ENCODE measurements at regions not wholly inside any gene's neighbourhood (a gene's known extent, or its start where the extent isn't known, plus 50 kb on each side); places are given as distances from the start of the nearest gene placed in this dataset.

- intact Hi-C loops (cut with micrococcal nuclease) = no loop called here
Observed at GRCh38 chr22:44592824-44593148, 94.8 kb upstream of the RTL6 start.

GRCh38 chr22:44592126-44592823, 94.2 kb upstream of the RTL6 start:
- intact Hi-C loops (cut with micrococcal nuclease) = no loop called here

GRCh38 chr22:44591146-44591790, 93.2 kb upstream of the RTL6 start:
- intact Hi-C loops (cut with micrococcal nuclease) = no loop called here

GRCh38 chr22:44590291-44590690, 92.3 kb upstream of the RTL6 start:
- intact Hi-C loops (cut with micrococcal nuclease) = no loop called here

GRCh38 chr22:44589831-44590230, 91.8 kb upstream of the RTL6 start:
- intact Hi-C loops (cut with micrococcal nuclease) = no loop called here

- intact Hi-C loops (cut with micrococcal nuclease) = no loop called here
Observed at GRCh38 chr22:44588348-44588747, 90.3 kb upstream of the RTL6 start.

- intact Hi-C loops (cut with micrococcal nuclease) = no loop called here
Observed at GRCh38 chr22:44587737-44588310, 89.8 kb upstream of the RTL6 start.

- intact Hi-C loops (cut with micrococcal nuclease) = no loop called here
Observed at GRCh38 chr22:44586999-44587736, 89.1 kb upstream of the RTL6 start.

- intact Hi-C loops (cut with micrococcal nuclease) = no loop called here
Observed at GRCh38 chr22:44586351-44586990, 88.4 kb upstream of the RTL6 start.

GRCh38 chr22:44585559-44586350, 87.7 kb upstream of the RTL6 start:
- intact Hi-C loops (cut with micrococcal nuclease) = no loop called here

GRCh38 chr22:44584256-44584902, 86.3 kb upstream of the RTL6 start:
- intact Hi-C loops (cut with micrococcal nuclease) = no loop called here

- intact Hi-C loops (cut with micrococcal nuclease) = no loop called here
Observed at GRCh38 chr22:44583854-44584253, 85.8 kb upstream of the RTL6 start.

- intact Hi-C loops (cut with micrococcal nuclease) = no loop called here
Observed at GRCh38 chr22:44583061-44583760, 85.2 kb upstream of the RTL6 start.

GRCh38 chr22:44582016-44582415, 84.0 kb upstream of the RTL6 start:
- intact Hi-C loops (cut with micrococcal nuclease) = no loop called here

GRCh38 chr22:44581096-44581435, 83.0 kb upstream of the RTL6 start:
- intact Hi-C loops (cut with micrococcal nuclease) = no loop called here

GRCh38 chr22:44580176-44581095, 82.4 kb upstream of the RTL6 start:
- intact Hi-C loops (cut with micrococcal nuclease) = no loop called here

- intact Hi-C loops (cut with micrococcal nuclease) = no loop called here
Observed at GRCh38 chr22:44578516-44579230, 80.6 kb upstream of the RTL6 start.

GRCh38 chr22:44578110-44578457, 80.1 kb upstream of the RTL6 start:
- intact Hi-C loops (cut with micrococcal nuclease) = no loop called here
